ENCODE measurements at regions not wholly inside any gene's neighbourhood (a gene's known extent, or its start where the extent isn't known, plus 50 kb on each side); places are given as distances from the start of the nearest gene placed in this dataset.

DNA sequence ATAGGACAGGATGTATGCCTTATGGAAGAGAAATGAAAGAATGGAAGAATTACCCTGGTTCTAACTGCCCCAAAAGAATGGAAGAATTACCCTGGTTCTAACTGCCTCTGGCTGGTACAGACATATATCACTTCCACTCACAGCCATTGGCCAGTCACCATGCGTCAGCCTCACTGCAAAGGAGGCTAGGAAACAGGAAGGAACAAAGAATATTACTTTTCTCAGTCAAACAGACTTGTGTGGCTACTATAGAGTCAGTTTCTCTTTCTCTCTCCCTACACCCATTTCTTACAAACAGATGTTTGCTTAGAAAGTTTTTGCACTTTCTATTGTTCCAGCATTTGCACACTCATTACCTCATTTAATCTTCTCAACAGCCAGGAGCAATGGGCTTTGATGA is 1111.1 kb upstream of the KLHL29 start:
- H3K27ac ChIP-seq: no peak overlapping the region
- DNase-seq (ENCODE audit: low spot score): no peak
- CTCF ChIA-PET: no interaction called here
- POLR2A ChIA-PET (ENCODE audit: low non-redundant PET): no interaction called here
- TF ChIP-seq, protein P1, sequence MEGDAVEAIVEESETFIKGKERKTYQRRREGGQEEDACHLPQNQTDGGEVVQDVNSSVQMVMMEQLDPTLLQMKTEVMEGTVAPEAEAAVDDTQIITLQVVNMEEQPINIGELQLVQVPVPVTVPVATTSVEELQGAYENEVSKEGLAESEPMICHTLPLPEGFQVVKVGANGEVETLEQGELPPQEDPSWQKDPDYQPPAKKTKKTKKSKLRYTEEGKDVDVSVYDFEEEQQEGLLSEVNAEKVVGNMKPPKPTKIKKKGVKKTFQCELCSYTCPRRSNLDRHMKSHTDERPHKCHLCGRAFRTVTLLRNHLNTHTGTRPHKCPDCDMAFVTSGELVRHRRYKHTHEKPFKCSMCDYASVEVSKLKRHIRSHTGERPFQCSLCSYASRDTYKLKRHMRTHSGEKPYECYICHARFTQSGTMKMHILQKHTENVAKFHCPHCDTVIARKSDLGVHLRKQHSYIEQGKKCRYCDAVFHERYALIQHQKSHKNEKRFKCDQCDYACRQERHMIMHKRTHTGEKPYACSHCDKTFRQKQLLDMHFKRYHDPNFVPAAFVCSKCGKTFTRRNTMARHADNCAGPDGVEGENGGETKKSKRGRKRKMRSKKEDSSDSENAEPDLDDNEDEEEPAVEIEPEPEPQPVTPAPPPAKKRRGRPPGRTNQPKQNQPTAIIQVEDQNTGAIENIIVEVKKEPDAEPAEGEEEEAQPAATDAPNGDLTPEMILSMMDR (conservative IDR thresholded peaks at IDR 0.05; ENCODE audit: low read depth): no peak

DNA sequence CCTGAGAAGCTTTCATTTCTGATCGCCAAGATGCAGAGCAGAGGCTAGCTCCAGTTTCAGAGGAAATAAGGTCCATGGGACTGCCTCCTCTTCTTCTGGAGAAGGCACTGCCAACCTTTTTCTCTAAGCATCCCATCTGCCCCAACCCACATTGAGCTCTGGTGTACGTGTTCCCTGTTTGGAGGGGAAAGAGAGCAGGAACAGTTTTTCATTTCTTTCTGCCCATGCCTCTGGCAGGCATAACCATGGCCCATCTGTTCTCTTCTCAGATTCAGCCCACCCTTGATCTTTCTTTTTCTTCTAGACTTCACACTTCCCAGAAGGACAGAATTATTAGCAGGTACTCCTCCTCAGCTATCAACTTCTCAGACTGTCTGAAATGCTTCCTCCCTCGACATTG is 1110.3 kb upstream of the KLHL29 start:
- ChIA-PET CTCF (no interaction called here), POLR2A (ENCODE audit: low non-redundant PET) (no interaction called here)
- TF ChIP-seq, protein P1 (conservative IDR thresholded peaks at IDR 0.05; ENCODE audit: low read depth): no peak
- no peak for DNase-seq (ENCODE audit: low spot score)
- H3K27ac ChIP-seq: no peak overlapping the region

DNA sequence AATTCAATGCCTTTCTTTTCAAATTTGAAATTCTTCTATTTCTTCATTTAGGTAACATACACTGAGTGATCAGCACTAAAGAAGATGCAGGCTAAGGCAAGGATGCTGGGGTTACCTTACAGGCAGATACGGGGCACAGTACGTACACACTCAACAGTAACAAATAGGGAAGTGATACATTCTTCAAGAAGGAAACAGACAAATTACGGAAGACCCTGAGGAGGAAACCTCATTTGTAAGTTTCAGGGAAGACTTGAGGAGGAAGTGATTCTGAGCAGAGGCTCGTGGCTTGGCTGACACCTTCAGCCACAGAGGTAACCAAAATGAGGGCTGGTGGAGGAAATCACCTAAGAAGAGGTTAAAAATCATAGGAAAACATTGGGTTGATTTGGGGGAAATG is 1108.3 kb upstream of the KLHL29 start:
- ChIA-PET POLR2A (ENCODE audit: low non-redundant PET) (no interaction called here), CTCF (no interaction called here)
- no peak overlapping the region for H3K27ac ChIP-seq
- TF ChIP-seq, protein P1 (conservative IDR thresholded peaks at IDR 0.05; ENCODE audit: low read depth): no peak
- DNase-seq (ENCODE audit: low spot score): no peak

DNA sequence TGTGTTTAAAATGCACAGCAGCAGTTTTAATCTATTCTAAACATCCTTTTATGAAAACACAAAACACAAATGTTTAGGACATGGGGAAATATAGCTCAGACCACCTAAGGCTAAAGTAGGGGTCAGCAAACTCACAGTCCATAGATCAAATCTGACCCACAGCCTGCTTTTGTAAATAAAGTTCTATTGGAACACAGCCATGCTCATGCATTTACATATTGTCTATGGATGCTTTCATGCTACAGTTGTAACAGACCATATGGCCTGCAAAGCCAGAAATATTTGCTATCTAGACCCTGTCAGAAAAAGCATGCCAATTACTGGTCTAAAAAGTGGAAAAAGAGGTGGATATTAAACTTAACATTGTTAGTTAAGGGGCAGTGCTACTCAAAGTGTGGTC is 1105.4 kb upstream of the KLHL29 start:
- H3K27ac ChIP-seq: no peak overlapping the region
- POLR2A ChIA-PET (ENCODE audit: low non-redundant PET): no interaction called here
- DNase-seq (ENCODE audit: low spot score): no peak
- CTCF ChIA-PET: no interaction called here
- TF ChIP-seq, protein P1 (conservative IDR thresholded peaks at IDR 0.05; ENCODE audit: low read depth): no peak

DNA sequence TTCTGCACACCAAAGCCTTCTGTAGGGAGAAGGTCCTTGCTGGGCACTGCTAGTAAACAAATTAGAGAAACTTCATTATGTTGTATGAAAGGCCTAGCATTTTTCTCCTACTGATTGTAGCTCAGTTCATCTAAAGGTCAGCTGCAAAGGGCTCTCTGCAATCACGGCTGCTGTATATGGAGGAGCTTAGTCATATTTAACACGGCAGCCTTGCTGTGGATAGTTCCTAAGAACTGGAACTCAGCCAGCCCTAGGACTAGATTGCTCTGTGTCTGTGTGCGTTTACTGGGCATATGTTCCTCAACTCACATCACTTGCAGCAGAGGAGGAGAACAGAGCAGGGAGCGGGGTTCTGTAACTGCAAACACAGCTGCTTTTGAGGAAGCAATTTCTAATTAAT is 1103.9 kb upstream of the KLHL29 start:
- CTCF ChIA-PET: no interaction called here
- TF ChIP-seq, protein P1 (conservative IDR thresholded peaks at IDR 0.05; ENCODE audit: low read depth): no peak
- no peak for DNase-seq (ENCODE audit: low spot score)
- POLR2A ChIA-PET (ENCODE audit: low non-redundant PET): no interaction called here
- H3K27ac ChIP-seq: no peak overlapping the region

DNA sequence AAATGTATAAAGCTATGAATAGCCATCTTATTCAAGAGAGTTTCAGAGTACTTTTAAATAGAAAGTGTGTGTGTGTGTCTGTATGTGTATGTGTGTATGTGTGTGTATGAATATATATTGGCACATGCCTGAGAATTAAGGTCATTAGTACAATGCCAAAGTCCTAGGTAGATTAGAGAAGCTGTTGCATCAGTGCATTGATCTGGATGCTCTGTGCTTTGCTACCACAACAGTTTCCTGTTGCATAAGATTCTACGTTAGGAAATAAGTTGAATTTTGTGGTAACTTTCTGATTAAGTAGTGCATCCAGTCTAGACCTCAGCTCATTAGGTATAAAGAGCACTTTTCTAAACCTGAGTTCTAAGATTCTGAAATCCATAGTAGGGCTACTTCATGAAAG is 1102.8 kb upstream of the KLHL29 start:
- TF ChIP-seq, protein P1 (conservative IDR thresholded peaks at IDR 0.05; ENCODE audit: low read depth): no peak
- CTCF ChIA-PET: no interaction called here
- POLR2A ChIA-PET (ENCODE audit: low non-redundant PET): no interaction called here
- no peak for DNase-seq (ENCODE audit: low spot score)
- no peak overlapping the region for H3K27ac ChIP-seq

DNA sequence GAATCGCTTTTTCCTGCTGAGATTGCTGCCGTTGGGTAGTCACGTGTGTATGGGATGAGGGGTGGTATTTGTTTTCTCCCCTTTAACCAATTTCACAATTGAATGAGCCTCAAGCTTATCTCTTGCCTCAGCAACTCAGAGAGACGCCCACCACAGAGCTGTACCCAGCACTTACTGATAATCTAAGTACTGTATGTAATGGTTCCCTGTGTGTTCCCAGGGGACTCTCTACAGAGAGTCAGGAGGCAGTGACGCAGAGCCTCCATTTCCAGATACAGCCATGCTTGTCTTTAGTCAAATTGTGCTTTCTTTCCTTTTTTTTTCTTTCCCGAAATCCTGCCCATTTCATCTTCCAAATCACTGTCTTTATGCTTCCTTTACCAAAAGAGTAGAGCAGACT is 1102.1 kb upstream of the KLHL29 start:
- ChIA-PET CTCF (no interaction called here), POLR2A (ENCODE audit: low non-redundant PET) (no interaction called here)
- TF ChIP-seq, protein P1 (conservative IDR thresholded peaks at IDR 0.05; ENCODE audit: low read depth): no peak
- no peak overlapping the region for H3K27ac ChIP-seq
- DNase-seq (ENCODE audit: low spot score): no peak
